Suprapubic skin (tissue), 4 donors: ENCODE measurements at regions not wholly inside any gene's neighbourhood (a gene's known extent, or its start where the extent isn't known, plus 50 kb on each side); places are given as distances from the start of the nearest gene placed in this dataset.

Source experiments
- DNase-seq, 2 donors: peaks; one replicate each; pipeline ENCODE4 v3.0.0-alpha.2; 2019; ENCODE audit warnings: low spot score in 2 of 2
- H3K27ac ChIP-seq: fragments of 200-600 bp; sonication (generic); one replicate; pipeline ENCODE4 v1.5.1; 2019
- H3K27me3 ChIP-seq: fragments of 200-600 bp; sonication (generic); one replicate; pipeline ENCODE4 v1.5.1; 2019
- H3K36me3 ChIP-seq: fragments of 200-600 bp; sonication (generic); one replicate; pipeline ENCODE4 v1.5.1; 2019
- H3K4me1 ChIP-seq: fragments of 200-600 bp; sonication (generic); one replicate; pipeline ENCODE4 v1.5.1; 2019
- H3K4me3 ChIP-seq: fragments of 200-600 bp; sonication (generic); one replicate; pipeline ENCODE4 v1.5.1; 2019; ENCODE audit warnings: mild to moderate bottlenecking
- H3K9me3 ChIP-seq: fragments of 200-600 bp; sonication (generic); one replicate; pipeline ENCODE4 v1.5.1; 2019
- CTCF ChIP-seq, 2 donors: fragments of 200-600 bp in 1 of 2; fragments of 450-650 bp in 1 of 2; sonication (generic) in 1 of 2; IDR thresholded peaks; one replicate each; pipeline ENCODE4 v1.5.1; 2016 to 2019; ENCODE audit warnings: antibody characterized with exemption in 2 of 2, mild to moderate bottlenecking in 1 of 2, moderate library complexity in 1 of 2
- EP300 ChIP-seq: sonication (generic); formaldehyde crosslinking; IDR thresholded peaks from one replicate; pipeline ENCODE4 v1.6.1; 2017; ENCODE audit warnings: antibody characterized with exemption
- POLR2A ChIP-seq, 2 donors: fragments of 450-650 bp; IDR thresholded peaks; one replicate each; pipeline ENCODE4 v1.6.1; 2017; ENCODE audit warnings: antibody characterized with exemption in 2 of 2, mild to moderate bottlenecking in 2 of 2, moderate library complexity in 2 of 2
- POLR2AphosphoS5 ChIP-seq, 3 donors: sonication (generic); formaldehyde crosslinking; IDR thresholded peaks; one replicate each; pipeline ENCODE4 v1.6.1; 2017; ENCODE audit warnings: antibody characterized with exemption in 3 of 3
- WGBS: methylation state at CpG from one replicate; pipeline ENCODE4 v1.1.5; 2018; 5-methylcytosine and 5-hydroxymethylcytosine counted together

- Histone ChIP-seq H3K27ac (no peak overlapping the region), H3K27me3 (peaks cover 23% of the 10 kb centered on the region), H3K4me1 (peaks cover 36% of the 10 kb centered on the region), H3K36me3 (no peaks in the 10 kb centered on the region), H3K9me3 (no peaks in the 10 kb centered on the region), H3K4me3 (peak overlapping the region; percentile 35)
- TF ChIP-seq CTCF (IDR thresholded peaks at IDR 0.05): no peak
- no peak for TF ChIP-seq POLR2AphosphoS5 (IDR thresholded peaks at IDR 0.05)
- no peak for TF ChIP-seq EP300
- no peak for TF ChIP-seq POLR2A (IDR thresholded peaks at IDR 0.05)
- 81% methylated on average over 28 of the region's 44 CpGs for WGBS
- peak; percentile 64 to 73 for DNase-seq
These were observed 88.8 kb downstream of the FOXL3 start for GRCh38 chr7:378551-379455.

GRCh38 chr7:379456-380138 lies 89.6 kb downstream of the FOXL3 start:
- Histone ChIP-seq H3K27ac (no peak overlapping the region), H3K36me3 (no peaks in the 10 kb centered on the region), H3K27me3 (peaks cover 23% of the 10 kb centered on the region), H3K4me1 (peaks cover 36% of the 10 kb centered on the region), H3K4me3 (peak overlapping the region; percentile 35), H3K9me3 (peaks cover 7% of the 10 kb centered on the region)
- 39% methylated on average over 30 of the region's 45 CpGs for WGBS
- DNase-seq: peak; percentile 64 to 78
- TF ChIP-seq POLR2AphosphoS5 (IDR thresholded peaks at IDR 0.05) (no peak), EP300 (no peak), POLR2A (IDR thresholded peaks at IDR 0.05) (no peak)

GRCh38 chr7:380139-380485 lies 90.1 kb downstream of the FOXL3 start:
- H3K9me3 ChIP-seq: peaks cover 7% of the 10 kb centered on the region
- no peak for DNase-seq
- WGBS: 70% methylated on average over 14 of the region's 15 CpGs
- H3K4me3 ChIP-seq: peak overlapping the region; percentile 35
- H3K27ac ChIP-seq: no peak overlapping the region
- TF ChIP-seq CTCF (IDR thresholded peaks at IDR 0.05) (no peak), EP300 (no peak), POLR2AphosphoS5 (IDR thresholded peaks at IDR 0.05) (no peak), POLR2A (IDR thresholded peaks at IDR 0.05) (no peak)
- H3K4me1 ChIP-seq: peaks cover 36% of the 10 kb centered on the region
- no peaks in the 10 kb centered on the region for H3K36me3 ChIP-seq
- H3K27me3 ChIP-seq: peaks cover 23% of the 10 kb centered on the region

- no CpG with 5 or more reads among the region's 8 CpGs for WGBS
- no peak for TF ChIP-seq CTCF (IDR thresholded peaks at IDR 0.05)
- Histone ChIP-seq H3K27ac (no peak overlapping the region), H3K36me3 (no peaks in the 10 kb centered on the region), H3K4me3 (no peak overlapping the region), H3K9me3 (peaks cover 7% of the 10 kb centered on the region), H3K4me1 (peaks cover 36% of the 10 kb centered on the region), H3K27me3 (peaks cover 16% of the 10 kb centered on the region)
- peak; percentile 54 to 73 for DNase-seq
These were observed 90.8 kb downstream of the FOXL3 start for GRCh38 chr7:380711-381210.

- H3K9me3 ChIP-seq: peaks cover 7% of the 10 kb centered on the region
- WGBS: 57% methylated on average over 19 of the region's 23 CpGs
- DNase-seq: peak in 1 of 2 donors; percentile 71
These were observed 91.5 kb downstream of the FOXL3 start for GRCh38 chr7:381211-382042.

More at GRCh38 chr7:381211-382042, 91.5 kb downstream of the FOXL3 start:
- no peak overlapping the region for H3K27ac ChIP-seq
- H3K36me3 ChIP-seq: no peaks in the 10 kb centered on the region
- H3K4me3 ChIP-seq: no peak overlapping the region
- peaks cover 31% of the 10 kb centered on the region for H3K4me1 ChIP-seq
- TF ChIP-seq POLR2A (IDR thresholded peaks at IDR 0.05) (no peak), EP300 (no peak), POLR2AphosphoS5 (IDR thresholded peaks at IDR 0.05) (no peak), CTCF (IDR thresholded peaks at IDR 0.05) (no peak)
- H3K27me3 ChIP-seq: peaks cover 11% of the 10 kb centered on the region
